Peyer's patch (tissue), 4 donors: ENCODE measurements at regions not wholly inside any gene's neighbourhood (a gene's known extent, or its start where the extent isn't known, plus 50 kb on each side); places are given as distances from the start of the nearest gene placed in this dataset.

Source experiments
- POLR2A ChIP-seq, 2 donors: fragments of 450-650 bp; IDR thresholded peaks; one replicate each; pipeline ENCODE4 v1.5.1; 2017; ENCODE audit warnings: antibody characterized with exemption in 2 of 2, mild to moderate bottlenecking in 2 of 2, moderate library complexity in 2 of 2
- TF ChIP-seq, protein P1 (sequence below), 6 experiments: fragments of 450-650 bp in 4 of 6; fragments of 200-600 bp in 2 of 6; sonication (generic) in 1 of 6; IDR thresholded peaks; one replicate each; pipeline ENCODE4 v1.5.1; 2017 to 2019; ENCODE audit warnings: antibody characterized with exemption in 6 of 6, mild to moderate bottlenecking in 3 of 6, moderate library complexity in 1 of 6

DNA sequence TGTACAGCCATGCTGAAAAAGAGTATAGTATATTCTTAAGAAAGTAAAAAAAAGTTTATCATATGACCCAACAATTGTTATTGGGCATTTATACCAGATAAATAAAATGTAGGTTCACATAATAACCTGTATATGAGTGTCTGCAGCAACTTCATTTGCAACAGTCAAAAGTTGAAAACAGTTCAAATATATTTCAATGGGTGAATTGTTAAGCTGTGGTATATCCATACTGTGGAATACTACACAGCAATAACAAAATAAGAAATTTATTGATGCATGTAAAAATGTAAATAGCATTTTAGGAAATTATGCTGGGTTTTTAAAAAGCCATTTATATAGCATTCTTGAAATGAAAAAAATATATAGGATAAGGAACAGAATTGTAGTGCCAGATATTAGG, 1420.1 kb upstream of the ACO1 start:
- TF ChIP-seq POLR2A (IDR thresholded peaks at IDR 0.05): no peak
- TF ChIP-seq, protein P1, sequence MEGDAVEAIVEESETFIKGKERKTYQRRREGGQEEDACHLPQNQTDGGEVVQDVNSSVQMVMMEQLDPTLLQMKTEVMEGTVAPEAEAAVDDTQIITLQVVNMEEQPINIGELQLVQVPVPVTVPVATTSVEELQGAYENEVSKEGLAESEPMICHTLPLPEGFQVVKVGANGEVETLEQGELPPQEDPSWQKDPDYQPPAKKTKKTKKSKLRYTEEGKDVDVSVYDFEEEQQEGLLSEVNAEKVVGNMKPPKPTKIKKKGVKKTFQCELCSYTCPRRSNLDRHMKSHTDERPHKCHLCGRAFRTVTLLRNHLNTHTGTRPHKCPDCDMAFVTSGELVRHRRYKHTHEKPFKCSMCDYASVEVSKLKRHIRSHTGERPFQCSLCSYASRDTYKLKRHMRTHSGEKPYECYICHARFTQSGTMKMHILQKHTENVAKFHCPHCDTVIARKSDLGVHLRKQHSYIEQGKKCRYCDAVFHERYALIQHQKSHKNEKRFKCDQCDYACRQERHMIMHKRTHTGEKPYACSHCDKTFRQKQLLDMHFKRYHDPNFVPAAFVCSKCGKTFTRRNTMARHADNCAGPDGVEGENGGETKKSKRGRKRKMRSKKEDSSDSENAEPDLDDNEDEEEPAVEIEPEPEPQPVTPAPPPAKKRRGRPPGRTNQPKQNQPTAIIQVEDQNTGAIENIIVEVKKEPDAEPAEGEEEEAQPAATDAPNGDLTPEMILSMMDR (IDR thresholded peaks at IDR 0.05): no peak
